Kidney (tissue), 13 donors: ENCODE measurements at regions not wholly inside any gene's neighbourhood (a gene's known extent, or its start where the extent isn't known, plus 50 kb on each side); places are given as distances from the start of the nearest gene placed in this dataset.

ENCODE experiments used
- DNase-seq, 5 donors: peaks; one replicate each; pipeline ENCODE4 v3.0.0-alpha.2; 2013 to 2020
- FAIRE-seq: peaks from 2 replicates; lab custom pipeline; 2012; peaks lifted over from hg19 to GRCh38; lab: Jason Lieb, UNC
- H3K27ac ChIP-seq, 2 donors: one replicate each; pipeline ENCODE4 v1.7.0; 2013; ENCODE audit warnings: low read depth in 2 of 2, low read length in 2 of 2, inconsistent platforms in 1 of 2
- H3K27me3 ChIP-seq: one replicate; pipeline ENCODE4 v1.7.1; 2013; ENCODE audit warnings: low read length, inconsistent platforms; ENCODE audit not compliant: control insufficient read depth, insufficient read depth
- H3K36me3 ChIP-seq, 3 donors: one replicate each; pipeline versions ENCODE4 v1.7.0 to v1.7.1; 2013; ENCODE audit warnings: low read length in 3 of 3, control low read depth in 1 of 3, inconsistent platforms in 1 of 3; ENCODE audit not compliant: insufficient read depth in 3 of 3, control insufficient read depth in 2 of 3
- H3K4me1 ChIP-seq, 3 donors: one replicate each; pipeline versions ENCODE4 v1.7.0 to v1.7.1; 2013; ENCODE audit warnings: low read length in 3 of 3, inconsistent platforms in 1 of 3, low read depth in 1 of 3; ENCODE audit not compliant: control insufficient read depth in 2 of 3, insufficient read depth in 2 of 3
- H3K4me3 ChIP-seq, 3 donors: one replicate each; pipeline versions ENCODE4 v1.7.0 to v1.8.1; 2013; ENCODE audit warnings: low read length in 3 of 3, control low read depth in 1 of 3, inconsistent platforms in 1 of 3
- H3K9ac ChIP-seq, 3 donors: one replicate each; pipeline versions ENCODE4 v1.7.0 to v1.7.1; 2013; ENCODE audit warnings: low read length in 3 of 3, control low read depth in 1 of 3, inconsistent platforms in 1 of 3
- H3K9me3 ChIP-seq, 3 donors: one replicate each; pipeline versions ENCODE4 v1.7.0 to v1.7.1; 2013; ENCODE audit warnings: low read length in 3 of 3, control low read depth in 1 of 3, inconsistent platforms in 1 of 3; ENCODE audit not compliant: control insufficient read depth in 2 of 3, insufficient read depth in 1 of 3
- CTCF ChIP-seq: IDR thresholded peaks from 3 replicates; pipeline ENCODE4 v1.5.1; 2012; ENCODE audit warnings: mild to moderate bottlenecking, moderate library complexity, borderline replicate concordance; ENCODE audit not compliant: insufficient read depth; ENCODE audit errors: extremely low read depth
- intact Hi-C: fragments of 100-400 bp; cut with DNase I; formaldehyde crosslinking; loops from one replicate; pipeline ENCODE4 v1.11.1; 2022
- donor health status: control.
- donor health status: control.
- donor health status: control.
- donor health status: control.
- donor health status: control.
- donor health status: DM: yes; HTN: yes; CAD: no.
- donor health status: Normal renal cell carcinoma (clear cell type).

GRCh38 chr11:129321076-129321475, 54.6 kb upstream of the BARX2 start:
- FAIRE-seq (no peak), DNase-seq (no peak)
- H3K4me3 ChIP-seq, result no peak overlapping the region
- no peak overlapping the region for H3K27ac ChIP-seq
- H3K4me1 ChIP-seq, result no peaks in the 10 kb centered on the region
- intact Hi-C loops, result no loop called here
- no peaks in the 10 kb centered on the region for H3K36me3 ChIP-seq
- no peak for TF ChIP-seq CTCF
- no peaks in the 10 kb centered on the region for H3K27me3 ChIP-seq
- no peak overlapping the region for H3K9ac ChIP-seq
- no peaks in the 10 kb centered on the region for H3K9me3 ChIP-seq

- FAIRE-seq, result no peak
- no peaks in the 10 kb centered on the region for H3K4me1 ChIP-seq
- intact Hi-C loops, result no loop called here
Observed at GRCh38 chr11:129320494-129320893, 55.2 kb upstream of the BARX2 start.

DNA sequence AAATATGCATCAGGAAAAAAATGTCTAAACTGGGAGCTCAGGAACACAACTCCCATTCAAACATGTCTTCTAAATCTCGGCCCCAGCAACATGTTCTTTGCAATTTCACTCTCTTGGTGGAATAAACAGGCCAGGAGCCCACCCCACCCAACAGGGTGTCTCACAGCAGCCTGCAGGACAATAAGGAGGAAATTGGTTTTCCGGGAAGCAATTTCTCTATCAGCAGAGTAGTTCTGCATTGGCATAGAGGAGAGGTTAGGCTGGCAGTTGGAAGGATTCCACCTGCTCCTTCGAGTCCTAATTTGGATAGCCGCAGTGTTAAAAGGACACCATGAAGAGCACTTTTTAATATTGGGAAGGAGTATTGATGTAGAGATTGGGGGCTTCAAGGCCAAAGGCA, 55.9 kb upstream of the BARX2 start:
- no peak overlapping the region for H3K4me3 ChIP-seq
- FAIRE-seq (no peak), DNase-seq (no peak)
- H3K27me3 ChIP-seq, result no peaks in the 10 kb centered on the region
- H3K27ac ChIP-seq, result no peak overlapping the region
- H3K36me3 ChIP-seq, result no peaks in the 10 kb centered on the region
- intact Hi-C loops, result no loop called here
- no peaks in the 10 kb centered on the region for H3K9me3 ChIP-seq
- no peak for TF ChIP-seq CTCF
- no peaks in the 10 kb centered on the region for H3K4me1 ChIP-seq
- no peak overlapping the region for H3K9ac ChIP-seq

More at GRCh38 chr11:129320494-129320893, 55.2 kb upstream of the BARX2 start:
- H3K27ac ChIP-seq, result no peak overlapping the region
- H3K9ac ChIP-seq, result no peak overlapping the region
- DNase-seq, result no peak
- TF ChIP-seq CTCF, result no peak
- H3K4me3 ChIP-seq, result no peak overlapping the region
- H3K27me3 ChIP-seq, result no peaks in the 10 kb centered on the region
- H3K36me3 ChIP-seq, result no peaks in the 10 kb centered on the region
- no peaks in the 10 kb centered on the region for H3K9me3 ChIP-seq

DNA sequence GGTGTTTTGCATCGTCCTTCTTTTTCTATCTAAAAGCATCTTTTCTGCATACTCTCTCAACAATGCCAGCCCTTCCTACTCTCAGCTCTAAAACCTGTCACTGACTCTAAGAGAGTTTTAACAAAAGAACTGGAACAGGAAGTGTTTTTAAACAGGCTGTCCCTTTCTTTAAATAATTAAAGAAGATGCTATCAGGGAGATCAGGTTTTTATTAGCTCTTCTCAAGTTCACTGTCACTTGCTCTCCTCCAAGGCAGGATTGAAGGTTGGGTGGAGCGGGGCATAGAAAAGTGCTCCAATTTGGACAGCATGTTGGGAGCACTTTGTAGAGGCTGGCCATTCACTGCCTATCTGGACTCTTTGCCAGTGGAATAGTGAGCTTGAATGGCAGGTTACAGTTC, 56.4 kb upstream of the BARX2 start:
- DNase-seq (no peak), FAIRE-seq (no peak)
- H3K9ac ChIP-seq, result no peak overlapping the region
- H3K36me3 ChIP-seq, result no peaks in the 10 kb centered on the region
- no peak overlapping the region for H3K27ac ChIP-seq
- no peak for TF ChIP-seq CTCF
- H3K27me3 ChIP-seq, result no peaks in the 10 kb centered on the region
- H3K4me3 ChIP-seq, result no peak overlapping the region
- intact Hi-C loops, result no loop called here
- no peaks in the 10 kb centered on the region for H3K4me1 ChIP-seq
- H3K9me3 ChIP-seq, result no peaks in the 10 kb centered on the region
